GM19438 (cell line): ENCODE measurements at regions not wholly inside any gene's neighbourhood (a gene's known extent, or its start where the extent isn't known, plus 50 kb on each side); places are given as distances from the start of the nearest gene placed in this dataset.

ENCODE experiments used
- ATAC-seq: cut with Tn5 transposase; IDR thresholded peaks from one replicate; pipeline ENCODE4 v1.9.1; 2021; ENCODE audit warnings: low read depth; ENCODE audit not compliant: unreplicated experiment

GRCh38 chrX:124975456-124975855 is 344.2 kb upstream of the TEX13C start:
- ATAC-seq = no peak

GRCh38 chrX:124981420-124981819 is 338.3 kb upstream of the TEX13C start:
- ATAC-seq = no peak

DNA sequence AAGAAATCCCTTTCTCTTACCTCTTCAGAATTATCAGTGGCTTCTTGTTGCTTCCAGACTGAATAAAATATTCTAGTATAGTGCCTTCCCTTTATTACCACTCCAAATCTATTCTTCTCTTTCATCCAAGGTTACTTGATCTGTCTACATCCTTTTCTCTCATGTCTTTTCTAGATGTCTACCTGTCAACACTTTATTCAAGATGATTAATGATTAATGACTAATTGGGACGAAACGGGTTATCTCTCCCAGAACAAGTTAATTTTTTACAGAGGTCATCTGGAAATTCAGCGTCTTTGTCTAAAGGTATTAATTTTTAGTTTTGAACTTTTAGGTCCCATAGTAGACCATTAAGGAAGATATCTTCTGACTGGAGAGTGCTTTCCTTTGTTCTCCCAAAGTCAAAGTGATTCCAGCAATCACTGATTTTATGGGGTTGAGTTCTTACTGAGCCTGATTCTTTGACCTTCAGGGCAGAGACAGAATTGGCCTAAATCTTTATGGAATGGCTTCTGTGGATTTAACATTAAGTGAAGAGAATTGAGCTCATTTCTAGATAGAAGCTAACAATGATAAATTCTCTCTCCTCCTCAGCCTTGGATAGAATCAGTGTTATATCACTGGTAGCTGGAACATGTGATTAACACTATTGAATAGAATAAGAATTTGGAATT is 335.4 kb upstream of the TEX13C start:
- no peak for ATAC-seq

- no peak for ATAC-seq
Measured at GRCh38 chrX:124986284-124986683, 333.4 kb upstream of the TEX13C start.

GRCh38 chrX:124993735-124994134 is 325.9 kb upstream of the TEX13C start:
- no peak for ATAC-seq

- ATAC-seq = no peak
Measured at GRCh38 chrX:124994404-124994803, 325.3 kb upstream of the TEX13C start.

GRCh38 chrX:125003746-125004446 is 315.8 kb upstream of the TEX13C start:
- ATAC-seq = no peak

DNA sequence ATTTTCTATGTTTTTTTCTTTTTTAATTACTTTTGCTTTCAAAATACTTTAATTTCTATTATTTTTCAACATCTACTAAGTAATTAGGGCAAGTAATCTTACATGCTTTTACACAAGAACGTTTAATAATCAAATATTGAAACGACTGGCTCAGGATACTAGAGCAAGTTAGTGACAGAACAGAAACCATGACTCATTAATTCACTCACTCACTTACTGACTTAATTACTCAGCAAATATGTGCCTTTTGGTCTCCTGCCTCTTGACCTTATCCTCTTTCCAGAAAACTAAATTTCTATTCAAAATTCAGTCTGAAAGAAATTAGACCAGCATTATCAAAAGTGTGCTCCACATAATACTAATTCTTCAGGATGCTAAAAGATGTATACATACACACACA is 314.9 kb upstream of the TEX13C start:
- ATAC-seq = no peak

DNA sequence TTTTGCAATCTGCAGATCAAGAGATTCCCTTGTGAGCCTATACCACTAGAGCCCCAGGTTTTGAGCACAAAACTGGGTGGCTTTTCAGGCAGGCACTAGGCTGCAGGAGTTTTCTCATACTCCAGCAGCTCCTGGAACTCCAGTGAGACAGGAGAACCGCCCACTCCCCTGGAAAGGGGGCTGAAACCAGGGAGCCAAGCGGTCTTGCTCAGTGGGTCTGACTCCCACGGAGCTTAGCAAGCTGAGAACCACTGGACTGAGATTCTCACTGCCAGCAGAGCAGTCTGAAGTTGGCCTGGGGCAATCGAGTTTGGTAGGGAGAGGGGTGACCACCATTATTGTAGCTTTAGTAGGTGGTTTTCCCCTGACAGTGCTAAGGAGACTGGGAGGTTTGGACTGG is 313.8 kb upstream of the TEX13C start:
- ATAC-seq = no peak

- no peak for ATAC-seq
Measured at GRCh38 chrX:125006704-125007103, 313.0 kb upstream of the TEX13C start.

DNA sequence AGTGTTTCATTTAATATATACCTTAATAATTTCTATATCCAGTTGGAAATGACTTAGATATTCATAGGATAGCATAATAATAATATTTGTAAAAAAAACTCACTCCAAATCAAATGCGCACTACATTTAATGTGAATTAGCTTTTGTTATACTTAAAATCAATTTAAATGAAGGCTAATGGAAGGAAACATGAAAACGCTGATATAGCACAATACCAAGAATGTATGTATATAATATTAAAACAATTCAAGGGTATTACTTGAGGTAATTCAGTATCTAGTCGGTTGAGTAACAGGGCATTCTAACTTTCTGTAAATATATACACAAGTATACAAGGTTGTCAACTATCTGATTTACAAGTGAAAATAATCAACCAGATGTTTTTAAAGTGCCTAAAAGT is 307.1 kb upstream of the TEX13C start:
- ATAC-seq = no peak

DNA sequence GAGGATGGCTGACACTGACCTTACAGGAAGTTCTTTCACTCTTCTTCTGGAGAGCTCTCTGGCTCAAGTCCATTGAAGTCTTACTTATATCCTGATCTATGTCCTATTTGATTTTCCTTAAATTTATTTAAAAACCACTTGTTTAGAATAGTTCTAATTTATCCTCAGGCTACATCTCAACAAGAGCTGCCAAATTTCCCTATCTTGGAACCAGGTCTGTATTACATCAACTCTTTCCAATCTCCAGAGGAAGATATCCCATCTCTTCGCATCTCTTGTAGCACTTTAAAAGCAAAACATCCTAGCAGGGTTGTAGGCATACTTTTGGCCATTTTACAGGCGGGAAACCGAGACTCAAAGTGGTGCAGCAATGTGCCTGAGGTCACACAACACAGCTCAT is 290.5 kb upstream of the TEX13C start:
- ATAC-seq = no peak
